ACHN (cell line): ENCODE measurements at regions not wholly inside any gene's neighbourhood (a gene's known extent, or its start where the extent isn't known, plus 50 kb on each side); places are given as distances from the start of the nearest gene placed in this dataset.

Experiments
- DNase-seq: peaks from one replicate; pipeline ENCODE4 v3.0.0-alpha.2; 2015
- in situ Hi-C: cut with HindIII; loops from 2 replicates; pipeline ENCODE4 v1.10.0; 2017; ENCODE audit warnings: low sequenced_read_pairs, low pct_ligation_motif_present, low pct_unique_long_range_greater_than_20kb

GRCh38 chr16:5377280-5377898 lies 279.8 kb upstream of the EEF2KMT start:
- DNase-seq = no peak
- in situ Hi-C loops = no loop called here

GRCh38 chr16:5374184-5374583 lies 276.6 kb upstream of the EEF2KMT start:
- in situ Hi-C loops = no loop called here
- no peak for DNase-seq

- DNase-seq = no peak
- in situ Hi-C loops = no loop called here
Measured at GRCh38 chr16:5367951-5368350, 270.4 kb upstream of the EEF2KMT start.

GRCh38 chr16:5366126-5366525 lies 268.5 kb upstream of the EEF2KMT start:
- in situ Hi-C loops = no loop called here
- no peak for DNase-seq

- DNase-seq = no peak
- in situ Hi-C loops = no loop called here
Measured at GRCh38 chr16:5364186-5364585, 266.6 kb upstream of the EEF2KMT start.

- DNase-seq = no peak
- in situ Hi-C loops = no loop called here
Measured at GRCh38 chr16:5361322-5361721, 263.7 kb upstream of the EEF2KMT start.

GRCh38 chr16:5354645-5355044 lies 257.1 kb upstream of the EEF2KMT start:
- DNase-seq = no peak
- in situ Hi-C loops = no loop called here

GRCh38 chr16:5349670-5350517 lies 252.3 kb upstream of the EEF2KMT start:
- in situ Hi-C loops = no loop called here
- DNase-seq = no peak

GRCh38 chr16:5349101-5349500 lies 251.5 kb upstream of the EEF2KMT start:
- no peak for DNase-seq
- in situ Hi-C loops = no loop called here

- DNase-seq = no peak
- in situ Hi-C loops = no loop called here
Measured at GRCh38 chr16:5347561-5347960, 250.0 kb upstream of the EEF2KMT start.

- no peak for DNase-seq
- in situ Hi-C loops = no loop called here
Measured at GRCh38 chr16:5336941-5337340, 239.3 kb upstream of the EEF2KMT start.

GRCh38 chr16:5333991-5334390 lies 236.4 kb upstream of the EEF2KMT start:
- in situ Hi-C loops = no loop called here
- DNase-seq = no peak

GRCh38 chr16:5333126-5333525 lies 235.5 kb upstream of the EEF2KMT start:
- DNase-seq = no peak
- in situ Hi-C loops = no loop called here

- in situ Hi-C loops = no loop called here
- DNase-seq = no peak
Measured at GRCh38 chr16:5330058-5330457, 232.5 kb upstream of the EEF2KMT start.

- in situ Hi-C loops = no loop called here
- DNase-seq = no peak
Measured at GRCh38 chr16:5328546-5328945, 231.0 kb upstream of the EEF2KMT start.

- in situ Hi-C loops = no loop called here
- DNase-seq = no peak
Measured at GRCh38 chr16:5326395-5326794, 228.8 kb upstream of the EEF2KMT start.

GRCh38 chr16:5325932-5326331 lies 228.3 kb upstream of the EEF2KMT start:
- in situ Hi-C loops = no loop called here
- no peak for DNase-seq

- in situ Hi-C loops = no loop called here
Measured at GRCh38 chr16:5323284-5324141, 225.9 kb upstream of the EEF2KMT start.

GRCh38 chr16:5321930-5322329 lies 224.3 kb upstream of the EEF2KMT start:
- no peak for DNase-seq
- in situ Hi-C loops = no loop called here

More at GRCh38 chr16:5323284-5324141, 225.9 kb upstream of the EEF2KMT start:
- no peak for DNase-seq
